ENCODE measurements at regions not wholly inside any gene's neighbourhood (a gene's known extent, or its start where the extent isn't known, plus 50 kb on each side); places are given as distances from the start of the nearest gene placed in this dataset.

- TF ChIP-seq TEAD4 (IDR thresholded peaks at IDR 0.05), result no peak
These were observed 67.6 kb upstream of the HGFAC start for GRCh38 chr4:3374011-3374645.

DNA sequence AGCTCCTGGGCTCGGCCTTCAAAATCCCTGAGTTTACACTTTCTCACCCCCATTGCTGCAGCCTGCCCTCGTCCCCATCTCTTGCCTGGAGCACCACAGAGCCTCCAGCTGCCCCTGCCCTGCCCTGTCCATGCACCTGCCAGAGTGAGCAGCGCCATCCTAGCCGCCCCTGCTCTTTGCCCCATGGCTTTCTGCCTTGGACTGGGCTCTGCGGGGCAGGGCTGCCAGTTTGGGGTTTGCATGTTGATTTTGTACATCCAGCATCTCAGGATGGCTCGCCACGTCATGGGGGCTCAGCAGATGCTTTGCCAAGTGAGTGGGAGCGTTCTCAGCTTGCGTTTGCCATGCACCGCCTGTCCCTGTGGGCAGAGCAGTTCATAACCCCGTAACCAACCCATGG lies 67.1 kb upstream of the HGFAC start:
- TF ChIP-seq RAD21 (IDR thresholded peaks at IDR 0.05; ENCODE audit: low read depth) (no peak), TAF1 (IDR thresholded peaks at IDR 0.05; ENCODE audit: low read depth) (no peak), CREB1 (IDR thresholded peaks at IDR 0.05; ENCODE audit: low read depth) (no peak), MAX (IDR thresholded peaks at IDR 0.05) (no peak), ZBTB7A (IDR thresholded peaks at IDR 0.05; ENCODE audit: low read depth) (no peak), EP300 (IDR thresholded peaks at IDR 0.05; ENCODE audit: borderline replicate concordance) (no peak), TCF12 (IDR thresholded peaks at IDR 0.05; ENCODE audit: low read depth) (no peak), NFIC (IDR thresholded peaks at IDR 0.05) (no peak), EGR1 (IDR thresholded peaks at IDR 0.05) (no peak), USF1 (IDR thresholded peaks at IDR 0.05) (no peak), CEBPB (IDR thresholded peaks at IDR 0.05) (no peak), FOXM1 (IDR thresholded peaks at IDR 0.05; ENCODE audit: borderline replicate concordance, low read depth) (no peak), YY1 (IDR thresholded peaks at IDR 0.05; ENCODE audit: low read depth) (no peak), REST (IDR thresholded peaks at IDR 0.05; ENCODE audit: low read depth) (no peak), TEAD4 (IDR thresholded peaks at IDR 0.05) (no peak)

GRCh38 chr4:3375688-3376087 lies 66.1 kb upstream of the HGFAC start:
- no peak for TF ChIP-seq CEBPB (IDR thresholded peaks at IDR 0.05)

- TF ChIP-seq EGR1 (IDR thresholded peaks at IDR 0.05), result no peak
- TF ChIP-seq ZBTB7A (IDR thresholded peaks at IDR 0.05; ENCODE audit: low read depth), result no peak
- TF ChIP-seq YY1 (IDR thresholded peaks at IDR 0.05; ENCODE audit: low read depth), result no peak
- no peak for TF ChIP-seq TCF12 (IDR thresholded peaks at IDR 0.05; ENCODE audit: low read depth)
- TF ChIP-seq USF1 (IDR thresholded peaks at IDR 0.05), result no peak
- TF ChIP-seq MAX (IDR thresholded peaks at IDR 0.05), result no peak
- no peak for TF ChIP-seq REST (IDR thresholded peaks at IDR 0.05; ENCODE audit: low read depth)
- no peak for TF ChIP-seq RAD21 (IDR thresholded peaks at IDR 0.05; ENCODE audit: low read depth)
- TF ChIP-seq FOXM1 (IDR thresholded peaks at IDR 0.05; ENCODE audit: borderline replicate concordance, low read depth), result no peak
- no peak for TF ChIP-seq TEAD4 (IDR thresholded peaks at IDR 0.05)
- no peak for TF ChIP-seq CREB1 (IDR thresholded peaks at IDR 0.05; ENCODE audit: low read depth)
- TF ChIP-seq CEBPB (IDR thresholded peaks at IDR 0.05), result no peak
- no peak for TF ChIP-seq NFIC (IDR thresholded peaks at IDR 0.05)
- no peak for TF ChIP-seq TAF1 (IDR thresholded peaks at IDR 0.05; ENCODE audit: low read depth)
- TF ChIP-seq EP300 (IDR thresholded peaks at IDR 0.05; ENCODE audit: borderline replicate concordance), result no peak
These were observed 65.5 kb upstream of the HGFAC start for GRCh38 chr4:3376266-3376665.

GRCh38 chr4:3377557-3377956 lies 64.2 kb upstream of the HGFAC start:
- TF ChIP-seq RAD21 (IDR thresholded peaks at IDR 0.05; ENCODE audit: low read depth), result no peak
- TF ChIP-seq MAX (IDR thresholded peaks at IDR 0.05), result no peak
- TF ChIP-seq EGR1 (IDR thresholded peaks at IDR 0.05), result no peak

DNA sequence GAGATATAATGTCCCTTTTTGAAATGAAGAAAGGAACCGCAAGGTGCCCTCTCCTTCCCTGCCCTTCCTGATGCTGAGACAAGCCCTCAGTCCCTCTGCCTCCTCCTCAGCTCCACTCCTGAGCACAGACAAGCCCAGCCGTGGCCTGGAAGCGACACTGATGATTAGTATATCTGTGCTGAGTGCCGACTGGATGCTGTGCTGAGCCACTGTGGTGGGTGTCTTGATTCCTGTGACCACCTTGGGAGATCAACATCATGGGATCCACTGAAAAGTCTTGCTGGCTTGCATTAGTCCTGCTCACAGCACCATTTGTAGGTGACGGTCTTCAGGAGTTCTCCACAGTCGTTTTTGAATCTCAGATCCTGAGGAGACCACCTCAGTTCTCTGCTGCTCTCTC lies 59.5 kb upstream of the HGFAC start:
- no peak for TF ChIP-seq CEBPB (IDR thresholded peaks at IDR 0.05)
- TF ChIP-seq EP300 (IDR thresholded peaks at IDR 0.05; ENCODE audit: borderline replicate concordance), result no peak
- TF ChIP-seq CREB1 (IDR thresholded peaks at IDR 0.05; ENCODE audit: low read depth), result no peak
- no peak for TF ChIP-seq TAF1 (IDR thresholded peaks at IDR 0.05; ENCODE audit: low read depth)
- no peak for TF ChIP-seq FOXM1 (IDR thresholded peaks at IDR 0.05; ENCODE audit: borderline replicate concordance, low read depth)
- no peak for TF ChIP-seq TCF12 (IDR thresholded peaks at IDR 0.05; ENCODE audit: low read depth)
- TF ChIP-seq YY1 (IDR thresholded peaks at IDR 0.05; ENCODE audit: low read depth), result no peak
- no peak for TF ChIP-seq MAX (IDR thresholded peaks at IDR 0.05)
- TF ChIP-seq USF1 (IDR thresholded peaks at IDR 0.05), result no peak
- TF ChIP-seq RAD21 (IDR thresholded peaks at IDR 0.05; ENCODE audit: low read depth), result no peak
- TF ChIP-seq REST (IDR thresholded peaks at IDR 0.05; ENCODE audit: low read depth), result no peak
- no peak for TF ChIP-seq EGR1 (IDR thresholded peaks at IDR 0.05)
- TF ChIP-seq ZBTB7A (IDR thresholded peaks at IDR 0.05; ENCODE audit: low read depth), result no peak
- no peak for TF ChIP-seq TEAD4 (IDR thresholded peaks at IDR 0.05)
- TF ChIP-seq NFIC (IDR thresholded peaks at IDR 0.05), result no peak

Data from Ishikawa (cell line).